A549 (cell line): ENCODE measurements at regions not wholly inside any gene's neighbourhood (a gene's known extent, or its start where the extent isn't known, plus 50 kb on each side); places are given as distances from the start of the nearest gene placed in this dataset.

Source experiments
- CBX8 ChIP-seq: fragments of 200-600 bp; sonication (generic); IDR thresholded peaks from 2 replicates; pipeline ENCODE4 v1.6.1; 2016
- ELK1 ChIP-seq: fragments of 150-350 bp; IDR thresholded peaks from 2 replicates; pipeline ENCODE4 v1.6.1; 2014; ENCODE audit warnings: low read depth, mild to moderate bottlenecking, low read length
- EP300 ChIP-seq, 2 experiments: fragments of >200 bp; sonication (Bioruptor Twin); formaldehyde crosslinking; IDR thresholded peaks; 2 replicates in 1 of 2; 3 replicates in 1 of 2; pipeline ENCODE4 v1.6.1; 2016 to 2017
- KDM5A ChIP-seq: fragments of 200-600 bp; sonication (generic); IDR thresholded peaks from 2 replicates; pipeline ENCODE4 v1.6.1; 2016; ENCODE audit warnings: antibody characterized with exemption, mild to moderate bottlenecking
- POLR2A ChIP-seq: IDR thresholded peaks from 2 replicates; pipeline ENCODE4 v1.6.1; 2012; ENCODE audit warnings: mild to moderate bottlenecking, low read length
- POLR2AphosphoS2 ChIP-seq: conservative IDR thresholded peaks from 2 replicates; pipeline ENCODE4 v1.6.1; 2012; ENCODE audit warnings: low read length, improper control_type of control experiment, inconsistent platforms
- REST ChIP-seq: fragments of 200-600 bp; sonication (generic); IDR thresholded peaks from 2 replicates; pipeline ENCODE4 v1.6.1; 2016; ENCODE audit warnings: antibody characterized with exemption, mild to moderate bottlenecking, moderate library complexity
- SMC3 ChIP-seq: fragments of >200 bp; sonication (Bioruptor Twin); formaldehyde crosslinking; IDR thresholded peaks from 3 replicates; pipeline ENCODE4 v1.6.1; 2018; ENCODE audit warnings: inconsistent platforms
- TF ChIP-seq, protein P1 (sequence below): fragments of >200 bp; sonication (Bioruptor Twin); formaldehyde crosslinking; IDR thresholded peaks from 3 replicates; pipeline ENCODE4 v1.5.1; 2016

DNA sequence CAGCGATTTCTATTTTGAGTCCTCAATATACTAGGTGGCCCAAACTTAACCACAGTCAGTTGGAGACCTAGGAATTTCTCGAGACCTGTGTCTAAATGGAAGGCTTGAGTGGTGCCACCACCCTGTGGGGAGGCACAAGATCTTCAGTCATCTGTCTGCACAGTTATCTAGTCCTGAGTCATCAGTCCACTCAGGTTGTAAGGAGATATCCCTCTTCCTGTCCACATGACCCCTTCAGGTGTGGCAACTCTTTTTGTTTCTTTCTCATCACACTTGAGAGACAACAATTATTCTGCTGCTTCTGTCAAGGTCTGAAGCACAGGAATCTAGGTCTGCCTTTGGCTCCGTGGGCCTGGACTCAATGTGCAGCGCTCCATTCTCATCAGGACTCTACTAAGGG, 64.4 kb upstream of the IBSP start:
- TF ChIP-seq POLR2A (no peak), POLR2AphosphoS2 (no peak), CBX8 (no peak), REST (no peak), KDM5A (no peak), ELK1 (no peak), EP300 (IDR thresholded peaks at IDR 0.05) (no peak), SMC3 (no peak)
- TF ChIP-seq, protein P1, sequence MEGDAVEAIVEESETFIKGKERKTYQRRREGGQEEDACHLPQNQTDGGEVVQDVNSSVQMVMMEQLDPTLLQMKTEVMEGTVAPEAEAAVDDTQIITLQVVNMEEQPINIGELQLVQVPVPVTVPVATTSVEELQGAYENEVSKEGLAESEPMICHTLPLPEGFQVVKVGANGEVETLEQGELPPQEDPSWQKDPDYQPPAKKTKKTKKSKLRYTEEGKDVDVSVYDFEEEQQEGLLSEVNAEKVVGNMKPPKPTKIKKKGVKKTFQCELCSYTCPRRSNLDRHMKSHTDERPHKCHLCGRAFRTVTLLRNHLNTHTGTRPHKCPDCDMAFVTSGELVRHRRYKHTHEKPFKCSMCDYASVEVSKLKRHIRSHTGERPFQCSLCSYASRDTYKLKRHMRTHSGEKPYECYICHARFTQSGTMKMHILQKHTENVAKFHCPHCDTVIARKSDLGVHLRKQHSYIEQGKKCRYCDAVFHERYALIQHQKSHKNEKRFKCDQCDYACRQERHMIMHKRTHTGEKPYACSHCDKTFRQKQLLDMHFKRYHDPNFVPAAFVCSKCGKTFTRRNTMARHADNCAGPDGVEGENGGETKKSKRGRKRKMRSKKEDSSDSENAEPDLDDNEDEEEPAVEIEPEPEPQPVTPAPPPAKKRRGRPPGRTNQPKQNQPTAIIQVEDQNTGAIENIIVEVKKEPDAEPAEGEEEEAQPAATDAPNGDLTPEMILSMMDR = no peak
